GM19467 (cell line): ENCODE measurements at regions not wholly inside any gene's neighbourhood (a gene's known extent, or its start where the extent isn't known, plus 50 kb on each side); places are given as distances from the start of the nearest gene placed in this dataset.

Source experiments
- ATAC-seq: cut with Tn5 transposase; IDR thresholded peaks from one replicate; pipeline ENCODE4 v1.9.1; 2021; ENCODE audit warnings: mild to moderate bottlenecking, moderate library complexity; ENCODE audit not compliant: unreplicated experiment

DNA sequence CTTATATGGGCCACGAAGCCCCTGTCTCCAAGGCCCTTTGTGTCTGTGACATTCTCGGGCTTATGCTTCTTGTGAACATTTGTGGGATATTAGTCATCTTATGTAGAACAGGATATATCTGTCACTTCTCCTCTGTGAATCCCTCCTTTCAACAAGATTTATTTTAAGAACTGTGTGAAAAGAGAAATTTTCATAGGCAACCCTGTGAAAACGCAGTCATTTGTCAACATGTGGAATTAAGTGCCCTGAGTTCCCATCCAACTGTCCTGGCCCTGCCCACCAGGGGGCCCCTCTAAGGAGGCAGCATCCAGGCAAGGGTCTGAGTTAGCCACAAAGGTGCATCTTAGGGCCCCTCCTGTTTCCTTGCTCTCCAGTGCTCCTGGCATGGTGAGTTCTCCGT is 76.8 kb upstream of the CHRNA7 start:
- ATAC-seq = no peak

DNA sequence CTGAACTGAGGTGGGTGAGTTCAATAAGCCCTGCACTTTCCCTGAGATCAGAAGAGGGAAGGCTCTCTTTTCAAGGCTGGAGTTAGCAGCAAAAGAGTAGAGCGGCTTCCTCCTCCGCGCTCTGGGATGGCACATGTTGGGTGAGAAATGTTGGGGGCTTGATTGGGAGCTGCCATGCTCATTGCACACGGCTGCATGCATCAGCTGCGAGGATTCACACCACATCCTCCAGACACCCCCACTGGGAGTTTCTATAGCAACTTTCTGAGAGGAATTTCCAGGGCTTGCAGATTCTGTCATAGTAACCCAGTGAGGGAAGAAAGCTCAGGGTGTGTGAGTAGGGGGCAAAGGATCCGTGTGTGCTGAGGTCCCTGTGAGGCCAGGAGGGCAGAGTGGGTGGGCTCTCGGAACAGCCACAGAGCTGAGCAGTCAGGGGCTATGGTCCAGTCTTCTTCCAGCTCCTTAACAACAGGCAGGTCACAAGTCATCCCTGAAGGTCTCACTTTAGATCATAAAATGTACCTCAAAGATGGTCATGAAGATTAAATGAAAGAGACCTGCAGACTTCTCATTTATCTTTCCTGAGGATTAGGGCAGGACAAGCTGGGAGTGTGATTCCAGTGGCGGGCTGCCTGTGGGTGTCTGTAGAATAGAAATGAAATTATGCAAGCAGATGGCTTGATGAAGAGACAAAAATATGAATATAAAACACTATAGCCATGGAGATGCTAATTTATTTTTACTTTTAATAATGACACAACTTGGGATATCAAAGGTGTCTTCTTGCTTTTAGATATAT is 75.7 kb upstream of the CHRNA7 start:
- no peak for ATAC-seq

DNA sequence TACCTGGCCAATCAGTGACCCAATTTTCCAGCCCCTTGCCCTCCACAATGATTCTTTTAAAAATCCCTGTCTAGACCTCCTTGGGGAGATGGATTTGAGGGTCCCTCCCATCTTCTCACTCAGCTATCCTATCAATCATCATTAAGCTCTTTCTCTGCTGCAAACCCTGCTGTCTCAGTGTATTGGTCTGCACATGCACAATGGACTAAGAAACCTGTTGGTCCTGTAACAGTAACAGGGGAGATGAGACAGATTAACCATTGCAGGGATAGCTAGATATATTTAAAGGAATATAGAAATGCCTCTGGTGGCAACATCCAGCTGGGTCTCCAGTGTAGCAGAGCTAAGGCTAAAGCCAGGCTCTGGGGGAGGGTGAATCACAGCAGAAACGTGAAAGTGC is 74.6 kb upstream of the CHRNA7 start:
- no peak for ATAC-seq

DNA sequence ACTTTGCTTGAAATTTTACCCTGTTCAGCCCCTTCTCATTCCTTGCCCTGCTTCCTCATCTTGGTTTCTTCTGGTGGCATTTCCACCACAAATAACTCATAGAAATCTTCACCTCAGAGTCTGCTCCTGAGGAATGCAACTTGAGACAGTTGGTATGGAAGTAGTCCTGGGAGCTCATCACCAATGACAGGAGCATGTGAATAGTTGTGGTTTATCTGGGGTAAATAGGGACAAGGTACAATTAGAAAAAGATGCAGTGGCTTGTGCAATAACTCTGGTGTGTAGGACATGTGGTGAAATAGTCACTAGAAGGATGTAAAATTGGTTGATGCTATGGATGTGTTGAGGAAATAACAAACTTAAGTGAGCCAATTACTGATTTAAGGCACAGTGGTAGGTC is 72.7 kb upstream of the CHRNA7 start:
- ATAC-seq = no peak

DNA sequence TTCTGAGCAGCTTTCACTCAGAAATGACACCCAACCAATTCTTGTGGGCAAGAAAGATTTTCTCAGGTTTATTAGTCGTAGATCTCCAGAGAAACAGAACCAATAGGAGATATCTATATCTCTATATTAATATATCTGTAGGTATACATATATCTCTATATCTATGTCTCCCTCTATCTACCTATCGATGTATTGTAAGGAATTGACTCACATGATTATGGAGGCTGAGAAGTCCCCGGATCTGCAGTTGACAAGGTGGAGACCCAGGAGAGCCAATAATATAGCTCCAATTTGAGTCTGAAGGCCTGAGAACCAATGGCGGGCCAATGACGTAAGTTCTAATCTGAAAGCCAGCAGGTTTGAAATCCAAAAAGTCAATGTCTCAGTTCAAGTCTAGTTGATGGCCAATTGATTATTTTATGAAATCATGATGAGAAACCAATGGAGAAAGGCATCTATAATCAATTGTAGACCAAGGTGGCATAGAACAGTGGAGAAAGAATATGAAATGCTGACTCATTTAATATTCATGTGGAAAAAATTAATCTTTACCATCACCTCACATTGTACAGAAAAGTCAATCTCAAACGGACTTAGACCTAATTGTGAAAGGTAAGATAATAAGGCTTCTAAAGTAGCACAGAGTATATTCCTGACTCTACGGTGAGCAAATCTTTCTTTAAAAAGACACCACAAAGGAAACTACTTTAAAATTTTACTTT is 65.6 kb upstream of the CHRNA7 start:
- ATAC-seq = no peak

DNA sequence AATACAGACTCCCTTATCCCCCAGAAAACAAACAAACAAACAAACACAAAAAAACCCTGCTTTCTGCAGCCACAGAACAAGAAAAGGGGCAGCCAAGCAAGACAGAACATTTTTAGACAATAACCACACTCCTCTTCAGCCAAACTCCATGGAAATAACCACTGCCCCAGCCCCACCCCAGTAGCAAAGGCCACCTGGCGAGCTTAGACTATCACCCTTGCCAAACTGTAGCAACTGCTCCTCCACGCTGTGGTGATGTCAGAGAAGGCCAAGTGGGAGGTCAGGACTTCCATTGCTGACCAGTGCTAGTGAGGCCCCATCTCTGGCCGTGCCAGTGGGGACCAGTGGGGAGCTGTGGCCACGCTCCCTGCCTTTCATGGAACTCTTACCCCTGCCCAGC is 60.3 kb upstream of the CHRNA7 start:
- no peak for ATAC-seq

DNA sequence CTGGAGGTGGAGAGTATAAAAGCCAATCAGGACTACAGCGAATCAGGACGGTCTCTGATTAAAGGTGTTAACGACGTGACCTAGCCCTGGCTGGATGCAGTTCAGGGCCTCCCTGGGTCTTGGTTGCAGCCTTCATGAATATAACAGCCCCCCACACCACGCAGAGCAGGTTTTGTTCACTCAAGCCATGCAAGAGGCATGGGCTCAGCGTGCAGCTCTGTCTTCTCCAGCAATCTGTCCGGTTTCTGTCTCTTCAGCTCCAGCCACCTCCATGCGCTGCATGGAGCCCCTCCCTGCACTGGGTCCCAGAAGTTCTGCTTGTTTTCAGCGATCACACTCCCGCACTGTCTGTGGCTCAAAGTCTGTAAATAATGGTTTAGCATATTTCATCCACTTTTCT is 57.1 kb upstream of the CHRNA7 start:
- ATAC-seq = no peak

DNA sequence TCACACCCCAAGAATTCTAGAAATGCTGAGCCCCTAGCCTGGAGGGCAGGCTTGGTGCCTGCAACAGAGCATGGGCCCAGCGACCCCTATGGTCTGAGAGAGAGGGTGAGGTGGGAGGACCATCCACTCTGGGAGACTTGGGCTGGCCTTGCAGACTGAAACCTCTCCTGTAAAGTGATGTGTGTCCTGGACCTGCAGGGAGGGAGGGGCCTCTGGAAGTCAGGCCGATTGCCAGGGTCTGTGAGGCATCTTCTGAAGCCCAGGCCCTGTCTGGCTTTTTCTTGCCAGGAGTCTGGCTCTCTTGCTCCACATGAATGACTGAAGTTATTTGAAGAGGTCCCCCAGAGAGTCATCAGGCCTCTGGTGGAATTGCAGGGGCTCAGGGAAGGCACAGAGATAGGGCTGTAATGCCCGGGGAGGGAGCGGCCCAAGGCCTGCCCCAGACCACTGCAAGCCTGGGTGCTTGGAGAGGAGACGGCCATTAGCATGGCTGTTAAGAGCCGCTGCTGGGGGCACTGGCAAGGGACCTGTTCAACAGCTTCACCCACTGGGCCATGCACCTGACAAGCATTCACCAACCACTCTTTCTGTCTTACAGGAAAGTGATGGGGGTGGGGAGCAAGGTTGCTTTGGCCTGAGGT is 56.0 kb upstream of the CHRNA7 start:
- no peak for ATAC-seq

DNA sequence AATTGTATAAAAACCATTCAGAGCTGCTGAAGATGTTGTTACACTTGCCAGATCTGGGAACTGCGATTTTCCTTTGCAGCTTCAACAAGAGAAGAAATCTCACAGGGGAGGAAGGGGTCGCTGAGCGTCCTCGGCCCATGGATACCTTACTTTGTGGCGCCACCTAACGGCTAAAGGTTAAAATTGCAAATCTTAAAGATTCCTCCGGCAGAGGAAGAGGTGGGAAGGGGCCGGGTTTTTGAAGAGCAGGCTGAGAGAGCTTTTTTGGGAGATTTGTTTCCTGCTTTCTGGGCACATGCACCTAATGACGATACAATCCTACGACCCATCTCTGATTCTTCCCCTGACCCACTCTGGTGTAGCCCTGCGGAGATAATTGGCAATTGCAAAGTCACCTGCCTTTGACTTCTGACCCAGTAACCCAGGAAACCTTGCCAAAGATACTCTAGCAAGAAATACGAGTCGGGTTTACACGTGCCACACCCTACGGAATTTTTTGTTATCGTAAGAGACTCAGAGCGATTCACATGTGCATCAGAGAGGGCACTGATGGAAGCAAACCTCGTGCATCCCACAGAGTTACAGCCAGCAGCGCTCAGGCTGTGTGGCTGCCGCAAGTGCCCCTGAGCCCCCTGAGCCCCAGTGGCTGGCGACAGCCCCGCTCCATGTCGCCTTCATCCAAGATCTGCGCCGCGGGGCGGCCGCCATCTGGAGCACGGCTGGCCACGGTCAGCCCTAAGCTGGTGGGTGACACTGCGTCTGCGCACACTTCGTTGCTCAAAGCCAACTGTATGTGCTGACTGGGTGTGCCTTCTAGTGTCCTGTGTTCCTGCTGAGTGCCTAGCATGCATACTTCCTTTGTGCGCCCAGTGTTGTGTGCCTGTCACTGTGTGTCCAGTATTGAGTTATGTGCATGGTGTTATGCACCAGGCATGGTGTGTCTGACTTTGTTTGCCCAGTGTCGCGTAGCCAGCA is 55.2 kb upstream of the CHRNA7 start:
- no peak for ATAC-seq

DNA sequence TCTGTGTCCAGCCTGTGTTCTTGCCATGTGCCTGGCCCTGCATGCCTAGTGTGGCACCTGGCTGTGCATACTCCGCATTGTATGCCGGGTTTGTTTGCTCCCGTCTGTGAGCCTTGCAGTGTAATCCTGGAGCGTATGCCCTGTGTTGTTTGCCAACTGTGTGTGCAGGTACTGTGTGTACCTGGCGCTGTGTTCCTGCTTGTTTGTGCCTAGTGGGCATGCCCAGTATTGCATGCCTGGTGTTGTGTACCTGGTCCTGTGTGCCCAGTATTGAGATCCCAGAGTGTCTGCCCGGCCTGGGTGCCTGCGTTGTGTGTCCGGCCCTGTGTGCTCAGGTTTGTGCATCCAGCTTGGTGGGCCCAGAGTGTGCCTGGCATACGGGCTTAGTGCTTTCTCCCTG is 54.5 kb upstream of the CHRNA7 start:
- ATAC-seq = no peak

DNA sequence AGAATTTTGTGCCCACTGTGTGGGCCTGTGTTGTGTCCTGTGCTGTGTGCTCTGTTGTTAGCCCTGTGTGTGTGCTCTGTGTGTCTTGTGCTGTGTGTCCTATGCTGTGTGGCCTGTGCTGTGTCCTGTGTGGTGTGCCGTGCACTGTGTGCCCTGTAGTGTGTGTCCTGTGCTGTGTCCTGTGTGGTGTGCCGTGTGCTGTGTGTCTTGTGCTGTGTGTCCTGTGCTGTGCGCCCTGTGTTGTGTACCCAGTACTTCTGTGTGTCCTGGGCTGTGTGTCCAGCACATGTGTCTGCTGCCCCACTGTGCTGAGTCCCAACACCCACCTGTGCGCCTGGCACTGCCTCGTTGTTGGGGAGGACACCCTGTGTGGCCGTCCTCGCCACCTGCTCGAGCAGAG is 53.2 kb upstream of the CHRNA7 start:
- no peak for ATAC-seq

DNA sequence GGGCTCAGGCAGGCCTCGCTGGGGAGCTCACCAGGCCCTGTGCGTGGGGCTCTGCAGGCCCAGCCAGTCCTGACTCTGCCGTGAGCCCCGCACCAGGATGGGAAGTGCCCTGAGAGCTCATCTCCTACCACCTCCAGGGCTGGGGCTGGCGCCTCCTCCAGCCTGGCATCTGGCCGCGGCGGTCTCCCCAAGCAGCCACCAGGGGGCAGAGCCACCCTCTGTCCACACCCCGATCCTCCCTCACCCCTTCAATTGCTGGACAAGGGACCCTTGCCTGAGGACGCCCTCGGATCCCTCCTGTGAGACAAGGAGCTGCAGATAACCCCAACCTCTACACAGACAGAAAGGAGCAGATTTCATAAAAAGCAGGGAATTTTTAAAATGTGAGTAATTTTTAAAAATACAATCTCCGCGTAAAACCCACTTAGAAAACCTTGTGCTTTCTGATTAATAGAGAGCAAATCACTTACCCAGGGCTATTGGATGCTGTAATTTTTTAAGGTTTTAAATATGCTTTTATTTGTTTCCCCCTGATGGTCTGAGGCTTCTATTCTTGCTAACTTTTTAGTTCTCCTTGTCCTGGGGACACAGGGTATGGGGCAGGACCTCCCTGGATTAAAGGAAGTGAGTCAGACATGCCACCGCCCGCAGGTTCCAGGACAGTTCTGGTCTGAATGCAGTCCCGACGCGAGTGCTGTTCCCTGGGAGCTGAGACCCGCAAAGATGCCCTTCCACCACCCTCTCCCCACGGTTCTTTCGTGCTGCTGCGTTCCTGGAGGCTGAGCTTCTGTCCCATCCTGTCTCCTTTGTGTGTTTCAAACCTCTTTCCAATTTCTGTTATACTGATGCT is 52.3 kb upstream of the CHRNA7 start:
- ATAC-seq = peak; percentile 68
